ENCODE measurements at regions not wholly inside any gene's neighbourhood (a gene's known extent, or its start where the extent isn't known, plus 50 kb on each side); places are given as distances from the start of the nearest gene placed in this dataset.

- Histone ChIP-seq H3K4me1 (no peaks in the 10 kb centered on the region), H3K27ac (no peak overlapping the region), H3F3A (ENCODE audit: low read depth) (no peaks in the 10 kb centered on the region), H3K27me3 (no peaks in the 10 kb centered on the region), H3K4me2 (no peak overlapping the region), H3K36me3 (no peaks in the 10 kb centered on the region), H3K79me2 (ENCODE audit: low read depth) (no peaks in the 10 kb centered on the region), H3K4me3 (no peak overlapping the region), H2AFZ (replicated peaks) (no peak overlapping the region), H3K9me3 (ENCODE audit: low read depth) (no peaks in the 10 kb centered on the region), H3K9ac (no peak overlapping the region), H4K20me1 (ENCODE audit: low read depth) (no peaks in the 10 kb centered on the region)
- Mint-ChIP-seq H3K36me3 (no peaks in the 10 kb centered on the region), H3K27ac (no peak overlapping the region), H3K4me3 (no peak overlapping the region), H3K4me1 (peaks cover 7% of the 10 kb centered on the region), H3K27me3 (ENCODE audit: insufficient read depth, low read depth) (peaks cover 5% of the 10 kb centered on the region), H3K9me3 (peaks cover 2% of the 10 kb centered on the region)
- no peak for DNase-seq (ENCODE audit: low spot score)
- TF ChIP-seq EZH2phosphoT487 (IDR thresholded peaks at IDR 0.05) (no peak), CTCF (IDR thresholded peaks at IDR 0.05) (no peak), EZH2 (IDR thresholded peaks at IDR 0.05) (no peak)
Measured at GRCh38 chr7:46942574-46942973, 639.3 kb downstream of the TNS3 start.

GRCh38 chr7:46940178-46940577, 641.7 kb downstream of the TNS3 start:
- Histone ChIP-seq H3K9ac (no peak overlapping the region), H3K27me3 (no peaks in the 10 kb centered on the region), H3K79me2 (ENCODE audit: low read depth) (no peaks in the 10 kb centered on the region), H3K36me3 (no peaks in the 10 kb centered on the region), H4K20me1 (ENCODE audit: low read depth) (no peaks in the 10 kb centered on the region), H3K9me3 (ENCODE audit: low read depth) (no peaks in the 10 kb centered on the region), H3K4me1 (no peaks in the 10 kb centered on the region), H3K4me3 (no peak overlapping the region), H2AFZ (replicated peaks) (no peak overlapping the region), H3K27ac (no peak overlapping the region), H3F3A (ENCODE audit: low read depth) (no peaks in the 10 kb centered on the region), H3K4me2 (no peak overlapping the region)
- TF ChIP-seq EZH2phosphoT487 (IDR thresholded peaks at IDR 0.05): no peak
- no peak for TF ChIP-seq CTCF (IDR thresholded peaks at IDR 0.05)
- no peak for TF ChIP-seq EZH2 (IDR thresholded peaks at IDR 0.05)
- no peak overlapping the region for H3K4me3 Mint-ChIP-seq
- H3K4me1 Mint-ChIP-seq: peaks cover 4% of the 10 kb centered on the region
- peaks cover 5% of the 10 kb centered on the region for H3K27me3 Mint-ChIP-seq (ENCODE audit: insufficient read depth, low read depth)
- no peak for DNase-seq (ENCODE audit: low spot score)
- H3K27ac Mint-ChIP-seq: no peak overlapping the region
- H3K36me3 Mint-ChIP-seq: no peaks in the 10 kb centered on the region
- no peaks in the 10 kb centered on the region for H3K9me3 Mint-ChIP-seq

- no peak overlapping the region for H3K27ac ChIP-seq
- H2AFZ ChIP-seq (replicated peaks): no peak overlapping the region
- no peaks in the 10 kb centered on the region for H3K36me3 ChIP-seq
- peaks cover 5% of the 10 kb centered on the region for H3K27me3 Mint-ChIP-seq (ENCODE audit: insufficient read depth, low read depth)
- peaks cover 4% of the 10 kb centered on the region for H3K4me1 Mint-ChIP-seq
- no peak overlapping the region for H3K4me3 ChIP-seq
- no peak overlapping the region for H3K27ac Mint-ChIP-seq
- no peaks in the 10 kb centered on the region for H3K36me3 Mint-ChIP-seq
- DNase-seq (ENCODE audit: low spot score): no peak
- H3K9me3 ChIP-seq (ENCODE audit: low read depth): no peaks in the 10 kb centered on the region
- no peaks in the 10 kb centered on the region for H3K79me2 ChIP-seq (ENCODE audit: low read depth)
- no peak overlapping the region for H3K4me3 Mint-ChIP-seq
- H3F3A ChIP-seq (ENCODE audit: low read depth): no peaks in the 10 kb centered on the region
- TF ChIP-seq CTCF (IDR thresholded peaks at IDR 0.05) (no peak), EZH2 (IDR thresholded peaks at IDR 0.05) (no peak), EZH2phosphoT487 (IDR thresholded peaks at IDR 0.05) (no peak)
- no peak overlapping the region for H3K4me2 ChIP-seq
- no peak overlapping the region for H3K9ac ChIP-seq
- H3K4me1 ChIP-seq: no peaks in the 10 kb centered on the region
- H3K9me3 Mint-ChIP-seq: no peaks in the 10 kb centered on the region
- H4K20me1 ChIP-seq (ENCODE audit: low read depth): no peaks in the 10 kb centered on the region
- H3K27me3 ChIP-seq: no peaks in the 10 kb centered on the region
Measured at GRCh38 chr7:46939558-46939957, 642.4 kb downstream of the TNS3 start.
